Tibial nerve (tissue), 3 donors: ENCODE measurements at regions not wholly inside any gene's neighbourhood (a gene's known extent, or its start where the extent isn't known, plus 50 kb on each side); places are given as distances from the start of the nearest gene placed in this dataset.

Experiments
- EP300 ChIP-seq, 2 donors: sonication (generic); formaldehyde crosslinking; IDR thresholded peaks; one replicate each; pipeline ENCODE4 v1.6.1; 2017; ENCODE audit warnings: antibody characterized with exemption in 2 of 2, mild to moderate bottlenecking in 1 of 2
- POLR2A ChIP-seq, 2 donors: fragments of 450-650 bp; IDR thresholded peaks; one replicate each; pipeline ENCODE4 v1.6.1; 2017; ENCODE audit warnings: antibody characterized with exemption in 2 of 2, mild to moderate bottlenecking in 2 of 2, moderate library complexity in 2 of 2

DNA sequence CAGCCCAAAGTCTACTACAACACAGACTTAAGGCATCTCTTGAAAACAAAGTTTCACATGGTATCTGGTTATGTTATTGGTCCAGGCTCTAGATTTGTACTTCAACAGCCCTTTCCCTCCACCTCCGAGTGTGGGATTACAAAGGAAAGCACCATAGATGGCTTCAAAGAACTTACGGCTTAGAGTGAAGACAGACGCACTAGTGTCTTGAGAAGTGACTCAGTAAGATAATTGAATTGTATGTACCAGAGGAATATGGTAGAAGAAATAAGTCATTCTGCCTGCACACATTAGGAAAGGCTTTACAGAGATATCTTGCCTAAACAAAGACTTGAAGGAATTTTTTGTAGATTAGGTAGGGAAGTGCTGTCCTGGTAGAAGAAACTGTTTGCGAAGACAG lies 392.3 kb upstream of the TNP1 start:
- TF ChIP-seq EP300 (IDR thresholded peaks at IDR 0.05) (no peak), POLR2A (IDR thresholded peaks at IDR 0.05) (no peak)
